GM18873 (cell line): ENCODE measurements at regions not wholly inside any gene's neighbourhood (a gene's known extent, or its start where the extent isn't known, plus 50 kb on each side); places are given as distances from the start of the nearest gene placed in this dataset.
"Not testable (repeated sequence)": the region's sequence is repeated elsewhere in the genome, so short reads cannot be mapped to it uniquely, and the experiment has no call there.

ENCODE experiments used
- ATAC-seq: cut with Tn5 transposase; IDR thresholded peaks from one replicate; pipeline ENCODE4 v1.9.1; 2021; ENCODE audit warnings: mild to moderate bottlenecking, moderate library complexity, moderate number of reproducible peaks; ENCODE audit not compliant: unreplicated experiment, low FRiP score

DNA sequence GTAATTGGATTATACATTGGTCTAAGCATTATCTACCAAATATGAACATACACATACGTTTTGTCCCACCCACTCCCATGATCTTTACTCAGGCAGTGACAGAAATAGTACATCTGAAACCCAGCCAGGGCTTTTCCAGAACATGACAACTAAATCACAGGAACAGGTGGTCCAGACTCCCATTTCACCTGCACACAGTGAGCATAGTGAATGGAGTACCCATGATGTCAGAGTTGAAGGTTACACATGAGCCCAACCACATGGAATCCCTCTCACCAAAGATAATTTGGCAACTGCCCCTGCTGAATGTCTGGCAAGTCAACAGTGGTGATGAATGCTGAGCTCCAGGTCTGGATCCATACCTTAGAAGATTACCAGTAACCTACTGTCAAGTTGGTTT lies 411.9 kb upstream of the LUZP2 start:
- ATAC-seq = no peak

DNA sequence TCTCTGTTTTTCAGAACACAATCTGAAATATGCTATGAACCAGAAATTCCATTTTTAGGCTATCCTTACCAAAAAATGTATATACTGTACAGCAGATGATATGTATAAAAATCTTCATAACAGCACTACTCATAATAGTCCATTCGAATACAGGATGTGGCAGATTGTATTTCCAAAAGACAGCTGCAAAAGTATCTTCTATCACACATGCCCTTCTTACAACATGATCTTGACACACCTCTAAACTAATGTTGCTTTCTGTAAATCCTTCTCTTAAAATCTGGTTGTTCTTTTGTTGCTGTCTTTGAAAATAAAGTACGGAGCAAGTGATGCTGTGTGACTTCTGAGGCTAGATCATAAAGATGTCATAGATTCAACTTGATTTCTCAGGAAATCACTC lies 409.9 kb upstream of the LUZP2 start:
- no peak for ATAC-seq

DNA sequence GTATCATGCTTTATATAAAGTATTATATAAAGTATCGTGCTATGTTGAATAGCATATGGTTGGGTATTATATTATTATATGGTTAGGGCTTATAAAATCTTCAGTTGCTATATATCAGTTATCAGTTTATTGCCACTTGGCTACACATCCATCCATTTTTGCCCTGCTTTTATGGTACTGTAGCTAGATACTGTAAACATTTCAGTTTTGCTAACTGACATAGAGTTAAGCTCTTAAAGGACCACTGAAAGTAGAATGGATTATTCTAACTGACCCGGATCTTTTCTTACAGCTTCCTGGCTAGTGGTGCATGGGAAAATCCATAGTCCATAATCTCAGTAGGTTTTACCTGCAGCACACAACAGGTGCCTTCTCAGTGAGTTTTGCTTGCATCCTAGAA lies 405.3 kb upstream of the LUZP2 start:
- ATAC-seq = no peak

DNA sequence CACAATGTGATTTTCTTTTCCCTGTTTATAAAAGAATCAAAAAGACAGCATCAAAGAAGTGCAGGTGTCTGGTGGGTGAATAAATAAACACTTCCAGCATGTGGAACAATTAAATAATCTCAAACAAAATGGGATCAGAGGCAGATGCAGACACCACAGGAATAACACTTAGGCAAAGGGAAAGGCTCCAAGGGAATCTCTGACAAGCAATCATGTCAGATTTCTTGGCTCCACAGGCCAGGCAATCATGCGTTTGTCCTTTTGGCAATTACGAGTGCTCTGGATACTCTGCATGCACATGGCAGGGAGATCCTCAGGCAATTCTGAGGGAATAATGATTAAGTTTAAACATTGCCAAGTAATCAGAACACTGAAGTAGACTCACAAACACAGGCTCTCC lies 403.5 kb upstream of the LUZP2 start:
- ATAC-seq = no peak

DNA sequence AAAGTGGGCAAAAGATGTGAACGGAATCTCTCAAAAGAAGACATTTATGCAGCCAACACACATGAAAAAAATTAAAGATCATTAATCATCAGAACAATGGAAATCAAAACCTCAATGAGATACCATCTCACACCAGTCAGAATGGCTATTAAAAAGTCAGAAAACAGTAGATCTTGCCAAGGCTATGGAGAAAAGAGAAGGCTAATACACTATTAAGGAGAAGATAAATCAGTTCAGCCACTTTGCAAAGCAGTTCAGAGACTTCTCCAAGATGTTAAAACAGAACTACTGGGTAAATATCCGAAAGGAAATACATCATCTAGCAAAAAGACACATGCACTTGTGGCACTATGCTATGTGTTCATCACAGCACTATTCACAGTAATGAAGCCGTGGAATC lies 388.2 kb upstream of the LUZP2 start:
- no peak for ATAC-seq

DNA sequence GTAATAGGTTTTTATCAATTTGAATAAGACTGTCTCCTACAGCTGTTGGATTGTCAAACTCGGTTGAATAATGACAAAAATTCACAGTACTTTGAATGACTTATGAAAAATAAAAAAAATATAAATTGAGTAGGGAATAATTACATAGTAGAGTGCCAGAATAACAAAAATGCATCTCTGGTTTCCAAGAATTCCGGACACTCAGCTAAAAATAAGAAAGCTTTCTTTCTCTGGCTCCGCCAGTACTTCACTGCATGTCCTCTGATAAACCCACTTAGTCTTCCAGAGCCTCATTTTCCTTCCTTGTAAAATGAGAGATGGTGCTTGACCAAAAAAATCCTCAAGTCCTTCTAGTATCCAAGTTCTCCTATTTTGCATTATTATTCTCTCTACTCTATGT lies 374.6 kb upstream of the LUZP2 start:
- no peak for ATAC-seq

DNA sequence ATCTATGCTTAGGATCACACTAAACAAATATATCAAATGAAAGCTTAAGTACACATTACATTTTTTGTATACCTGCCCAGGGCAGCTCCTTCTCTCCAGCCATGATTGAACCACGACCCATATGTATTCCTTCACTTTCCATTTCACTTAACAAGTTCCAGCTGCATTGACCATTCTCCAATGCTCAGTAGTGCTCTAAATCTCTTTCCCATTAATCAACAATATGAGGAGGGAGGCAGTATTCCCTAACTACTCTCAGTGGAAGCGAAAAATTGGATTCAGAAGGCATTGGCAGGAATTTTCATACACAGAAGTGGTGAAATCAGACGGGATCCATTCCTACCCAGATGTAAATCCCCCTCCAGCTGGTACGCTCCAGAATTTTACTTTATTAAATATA lies 372.0 kb upstream of the LUZP2 start:
- no peak for ATAC-seq

DNA sequence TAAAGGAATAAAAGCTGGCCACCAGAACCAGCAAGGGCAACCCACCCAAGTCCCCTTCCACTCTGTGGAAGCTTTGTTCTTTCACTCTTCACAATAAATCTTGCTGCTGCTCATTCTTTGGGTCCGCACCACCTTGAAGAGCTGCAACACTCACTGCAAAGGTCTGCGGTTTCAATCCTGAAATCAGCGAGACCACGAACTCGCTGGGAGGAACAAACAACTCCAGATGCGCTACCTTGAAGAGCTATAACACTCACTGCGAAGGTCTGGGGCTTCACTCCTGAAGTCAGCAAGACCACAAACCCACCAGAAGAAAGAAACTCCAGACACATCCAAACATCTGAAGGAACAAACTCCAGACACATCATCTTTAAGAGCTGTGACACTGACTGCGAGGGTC lies 365.2 kb upstream of the LUZP2 start:
- no peak for ATAC-seq

DNA sequence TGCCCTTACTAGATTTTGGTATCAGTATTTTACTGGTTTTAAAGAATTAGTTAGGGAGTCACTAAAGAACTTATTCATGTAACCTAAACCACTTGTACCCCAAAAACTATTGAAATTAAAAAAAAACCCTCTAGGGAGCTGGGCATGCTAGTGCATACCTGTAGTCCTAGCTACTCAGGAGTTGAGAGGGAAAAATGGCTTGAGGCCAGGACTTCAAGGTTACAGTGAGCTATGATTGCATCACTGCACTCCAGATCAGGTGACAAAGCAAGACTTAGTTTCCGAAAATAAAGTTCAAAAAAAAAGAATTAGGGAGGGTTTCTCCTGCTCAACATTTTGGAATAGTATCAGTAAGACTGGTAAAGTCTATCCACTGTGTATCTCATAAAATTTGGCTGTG lies 364.4 kb upstream of the LUZP2 start:
- no peak for ATAC-seq

DNA sequence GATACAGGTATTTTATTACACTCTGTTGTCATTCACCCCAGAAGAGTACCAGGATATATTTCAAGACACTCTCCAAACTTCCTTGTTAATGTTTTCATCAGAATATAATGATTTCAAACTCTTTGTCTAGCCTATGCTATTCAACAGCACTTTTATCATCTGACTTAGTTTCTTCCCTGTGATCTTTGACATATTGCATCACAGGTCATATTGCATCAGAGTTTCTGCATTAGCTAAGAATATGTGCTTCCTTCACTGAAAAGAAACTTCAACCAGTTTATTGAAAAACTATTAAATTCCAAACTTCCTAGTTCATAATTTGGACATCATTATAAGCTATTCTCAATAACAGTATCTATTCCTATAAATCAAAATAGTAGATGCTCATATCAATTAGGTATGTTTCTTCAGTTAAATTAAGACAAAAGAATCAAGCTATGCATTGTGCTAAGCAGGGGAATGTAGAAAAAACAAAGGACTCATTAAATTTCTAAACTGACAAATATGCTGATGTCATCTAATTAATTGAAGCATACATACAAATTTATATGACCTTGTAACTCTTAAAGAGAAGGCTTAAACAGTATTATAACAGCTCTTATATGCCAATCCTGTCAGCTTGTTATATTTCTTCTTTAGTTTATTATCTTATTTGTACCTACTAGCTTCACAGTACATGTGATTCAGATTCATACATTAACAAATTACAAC lies 361.8 kb upstream of the LUZP2 start:
- ATAC-seq = no peak

DNA sequence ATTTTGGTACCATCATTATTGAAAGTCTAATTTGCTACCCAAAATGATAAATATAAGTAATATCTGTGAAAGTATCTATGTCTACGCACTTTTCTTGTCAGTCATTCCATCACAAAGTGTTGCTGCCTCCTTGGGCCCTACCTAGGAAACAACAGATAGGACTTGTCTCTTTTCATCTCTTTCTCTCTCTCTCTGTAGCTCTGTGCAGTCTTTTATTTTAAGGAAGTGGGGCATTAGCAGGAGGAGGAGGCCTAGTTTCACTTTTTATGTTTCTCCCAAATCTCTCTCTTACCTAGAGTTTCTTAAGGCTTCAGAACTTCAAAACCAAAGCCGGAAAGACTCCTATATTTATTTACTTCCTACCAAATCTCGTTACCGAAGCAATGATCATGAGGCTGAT lies 354.8 kb upstream of the LUZP2 start:
- no peak for ATAC-seq

DNA sequence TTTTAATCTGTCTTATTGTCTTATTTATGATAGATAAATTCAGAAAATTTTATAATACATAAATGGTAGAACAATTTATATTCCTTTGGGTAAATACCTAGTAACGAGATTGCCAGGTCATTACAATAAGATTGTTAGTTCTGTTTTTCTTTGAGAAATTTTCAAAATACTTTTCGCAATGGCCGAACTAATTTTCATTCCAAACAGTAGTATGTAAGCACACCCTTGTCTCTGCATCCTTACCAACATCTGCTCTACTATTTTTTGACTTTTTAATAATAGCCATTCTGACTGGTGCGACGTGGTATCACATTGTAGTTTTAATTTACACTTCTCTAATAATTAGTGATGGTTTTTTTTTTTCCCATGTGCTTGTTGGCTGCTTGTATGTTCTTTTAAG lies 351.4 kb upstream of the LUZP2 start:
- no peak for ATAC-seq

DNA sequence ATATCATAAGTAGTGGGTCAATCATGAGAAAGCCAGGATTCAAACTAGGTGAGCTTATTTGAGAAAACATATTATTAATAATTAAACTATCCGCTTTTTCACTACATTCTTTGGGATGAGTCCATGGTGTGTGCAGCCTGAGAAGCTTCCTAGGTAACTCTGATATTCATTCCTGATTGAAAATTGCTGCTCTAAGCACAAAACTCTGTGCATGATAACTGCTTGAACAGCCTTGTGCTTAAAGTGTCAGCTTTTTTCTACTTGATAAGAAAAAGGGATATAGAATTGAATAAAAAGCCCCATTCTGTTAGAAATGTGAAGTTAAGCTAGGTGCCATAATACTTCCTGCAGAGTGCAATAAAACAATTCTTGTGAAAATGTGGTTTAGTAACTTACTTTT lies 343.5 kb upstream of the LUZP2 start:
- ATAC-seq = no peak

DNA sequence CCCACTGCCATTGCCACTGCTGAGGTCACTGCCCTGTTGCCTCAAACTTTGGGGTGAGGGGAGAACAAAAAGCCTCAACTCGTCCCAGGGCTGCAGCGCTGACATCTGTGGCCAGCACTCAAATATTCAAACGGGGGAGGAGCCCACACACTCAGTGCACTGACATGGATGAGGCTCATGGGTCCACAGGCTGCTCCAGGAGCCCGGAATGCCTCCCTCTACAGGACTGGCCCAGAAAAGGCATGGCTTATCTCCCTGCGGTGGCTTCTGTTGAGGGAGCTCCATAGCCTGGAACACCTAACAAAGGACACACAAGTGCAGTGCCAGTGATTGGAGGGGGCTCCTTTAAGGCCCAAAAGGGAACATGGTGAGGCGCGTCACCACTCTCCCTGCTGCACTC lies 341.1 kb upstream of the LUZP2 start:
- ATAC-seq = no peak

DNA sequence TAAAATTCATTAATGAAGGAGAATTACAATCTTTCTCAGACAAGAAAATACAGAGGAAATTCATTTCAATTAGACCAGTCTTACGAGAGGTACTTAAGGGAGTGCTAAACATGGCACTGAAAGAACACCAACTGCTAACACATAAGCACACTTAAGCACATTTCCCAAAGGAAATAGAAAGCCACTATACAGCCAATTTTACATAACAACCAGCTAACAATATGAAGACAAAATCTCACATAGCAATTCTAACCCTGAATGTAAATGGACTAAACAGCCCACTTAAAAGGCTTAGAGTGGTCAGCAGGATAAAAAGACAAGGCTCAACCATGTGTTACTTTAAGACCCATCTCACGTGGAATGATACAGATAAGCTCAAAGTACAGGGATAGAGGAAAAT lies 339.5 kb upstream of the LUZP2 start:
- ATAC-seq = no peak

DNA sequence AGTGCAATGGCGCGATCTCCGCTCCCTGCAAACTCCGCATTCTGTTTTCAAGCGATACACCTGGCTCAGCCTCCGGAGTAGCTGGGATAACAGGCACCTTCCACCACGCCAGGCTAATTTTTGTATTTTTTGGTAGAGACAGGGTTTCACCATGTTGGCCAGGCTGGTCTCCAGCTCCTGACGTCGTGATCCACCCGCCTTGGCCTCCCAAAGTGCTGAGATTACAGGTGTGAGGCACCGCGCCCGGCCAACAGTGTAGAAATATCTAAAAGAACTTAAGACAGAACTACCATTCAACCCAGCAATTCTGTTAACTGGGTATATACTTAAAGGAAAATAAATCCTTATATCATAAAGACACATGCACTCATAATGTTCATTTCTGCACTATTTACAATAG lies 335.3 kb upstream of the LUZP2 start:
- no peak for ATAC-seq

DNA sequence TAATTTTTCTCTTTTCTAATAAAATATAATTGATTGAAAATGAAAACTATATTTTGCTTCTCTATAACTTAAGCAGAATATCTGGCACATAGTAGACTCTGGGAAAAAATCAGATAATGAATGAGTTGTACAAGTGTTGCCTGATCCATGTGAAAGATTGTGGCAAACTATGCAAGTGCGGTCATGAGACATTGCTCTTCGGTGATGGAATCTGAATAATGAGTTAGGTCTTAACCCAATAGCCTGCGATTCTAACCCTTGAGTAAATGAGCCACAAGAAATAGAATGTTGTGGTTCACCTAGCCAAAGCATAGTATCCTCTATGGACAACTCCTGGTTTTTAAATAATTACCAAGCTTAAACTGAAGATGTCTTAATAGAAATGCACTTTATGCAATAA lies 333.7 kb upstream of the LUZP2 start:
- ATAC-seq = no peak

DNA sequence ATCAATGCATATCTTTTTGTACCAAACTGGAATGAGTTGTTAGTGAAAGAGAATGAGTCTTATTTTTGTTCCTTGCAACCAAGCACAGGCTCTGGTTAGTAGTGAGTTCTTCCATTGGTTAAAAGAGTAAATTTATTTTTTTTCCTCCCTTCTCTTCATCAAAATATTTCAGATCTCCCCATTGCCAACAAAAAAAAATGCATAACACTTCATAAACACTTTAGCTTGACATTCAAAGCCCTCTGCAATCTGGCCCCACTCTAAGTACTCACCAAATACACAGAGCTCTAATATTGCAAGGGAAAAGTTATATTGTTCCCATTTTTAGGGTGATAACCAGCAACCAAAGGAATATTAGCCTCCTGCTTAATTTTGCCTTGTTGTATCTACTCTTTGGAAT lies 333.0 kb upstream of the LUZP2 start:
- no peak for ATAC-seq

DNA sequence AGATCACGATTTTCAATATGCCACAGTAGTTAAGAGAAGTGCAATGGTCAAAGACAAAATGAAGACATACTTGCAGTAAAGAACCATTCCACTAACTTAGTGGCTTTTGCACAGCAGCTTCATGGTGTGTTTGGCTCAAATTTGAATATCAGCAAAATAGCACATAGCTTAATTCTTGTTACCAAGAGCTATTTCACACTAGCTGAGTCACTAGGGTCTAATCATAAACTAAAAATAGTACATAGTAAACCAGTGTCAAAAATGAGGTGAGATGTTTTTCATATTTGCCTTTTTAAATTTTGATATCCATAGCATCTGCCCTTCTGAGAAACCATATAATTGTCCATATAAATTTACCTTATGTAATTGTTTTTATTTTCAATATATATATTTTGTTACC lies 325.0 kb upstream of the LUZP2 start:
- no peak for ATAC-seq

DNA sequence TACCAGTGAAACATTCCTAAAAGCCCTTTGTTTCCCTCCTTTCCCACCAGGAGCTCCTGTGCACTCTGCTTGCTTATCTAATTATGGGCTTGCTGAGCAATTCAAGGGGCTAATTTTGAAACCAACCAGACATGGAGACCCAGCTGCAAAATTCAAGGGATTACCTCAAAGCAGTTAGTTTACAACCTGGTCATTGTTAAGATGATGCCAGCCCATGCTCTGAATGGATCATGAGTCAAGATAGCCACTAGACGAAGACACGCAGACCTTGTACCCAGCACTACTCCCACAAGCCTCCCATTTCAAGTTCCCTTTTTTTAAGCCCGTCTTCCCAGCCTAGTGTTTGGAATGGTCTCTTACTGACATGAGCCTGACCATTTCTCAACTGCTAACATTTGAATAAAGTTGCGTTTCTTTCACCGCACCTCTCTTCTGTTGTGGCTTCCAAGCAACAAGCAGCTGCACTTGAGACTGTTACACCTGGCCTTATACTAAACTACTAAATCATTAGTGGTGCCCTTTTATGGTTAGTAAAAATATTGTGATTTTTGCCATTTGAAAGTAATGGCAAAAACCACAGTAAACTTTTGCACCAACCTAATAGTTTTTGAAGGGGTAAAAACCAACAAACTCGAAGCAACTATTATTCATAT lies 315.3 kb upstream of the LUZP2 start:
- no peak for ATAC-seq

DNA sequence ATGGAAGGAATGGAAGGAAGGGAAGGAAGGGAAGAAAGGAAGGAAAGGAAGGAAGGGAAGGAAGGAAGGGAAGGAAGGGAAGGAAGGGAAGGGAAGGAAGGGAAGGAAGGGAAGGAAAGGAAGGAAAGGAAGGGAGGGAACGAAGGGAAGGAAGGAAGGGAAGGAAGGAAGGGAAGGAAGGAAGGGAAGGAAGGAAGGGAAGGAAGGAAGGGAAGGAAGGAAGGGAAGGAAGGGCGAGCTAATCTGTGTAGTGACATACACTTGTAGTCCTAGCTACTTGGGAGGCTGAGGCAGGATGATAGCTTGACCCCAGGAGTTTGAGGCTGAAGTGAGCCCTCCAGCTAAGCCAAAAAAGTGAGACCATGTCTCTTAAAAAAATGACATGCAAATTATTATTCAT lies 311.3 kb upstream of the LUZP2 start:
- not testable (repeated sequence) for ATAC-seq

DNA sequence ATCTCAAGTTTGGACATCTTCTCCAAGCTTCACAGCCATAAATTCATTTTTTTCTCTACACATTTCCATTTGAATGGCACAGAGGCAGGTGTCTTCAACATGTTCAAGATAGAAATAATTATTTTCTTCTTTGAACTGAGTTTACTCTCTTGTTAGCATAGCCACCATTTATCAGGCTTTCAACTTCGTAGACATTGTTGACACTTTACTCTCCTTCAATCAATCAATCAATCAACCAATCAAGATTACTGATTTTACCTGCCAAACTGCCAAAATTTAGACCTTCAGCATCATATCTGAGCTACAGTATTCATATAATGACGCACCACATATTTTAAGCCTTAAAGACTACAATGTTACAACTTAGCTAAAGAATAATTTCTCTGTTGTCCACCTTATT lies 300.1 kb upstream of the LUZP2 start:
- ATAC-seq = no peak

DNA sequence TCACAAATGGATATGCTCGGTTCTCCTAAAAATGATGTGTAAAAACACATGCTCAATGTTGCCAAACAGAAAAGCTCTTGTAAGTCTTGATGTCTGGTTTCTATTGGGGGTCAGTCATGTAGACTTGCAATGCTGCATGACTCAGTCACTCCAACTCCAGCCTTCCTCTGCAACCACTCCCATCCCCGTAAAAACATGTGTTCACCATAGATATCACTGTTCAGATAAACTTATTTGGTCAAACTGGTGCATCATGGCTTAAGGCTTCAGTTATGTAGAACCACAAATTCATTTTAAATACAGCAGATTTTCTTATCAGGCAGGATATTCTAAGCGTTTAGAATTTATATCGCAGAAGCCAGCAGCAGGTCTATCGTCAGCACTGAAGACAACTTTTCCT lies 298.4 kb upstream of the LUZP2 start:
- no peak for ATAC-seq
